ENCODE measurements at regions not wholly inside any gene's neighbourhood (a gene's known extent, or its start where the extent isn't known, plus 50 kb on each side); places are given as distances from the start of the nearest gene placed in this dataset.

DNA sequence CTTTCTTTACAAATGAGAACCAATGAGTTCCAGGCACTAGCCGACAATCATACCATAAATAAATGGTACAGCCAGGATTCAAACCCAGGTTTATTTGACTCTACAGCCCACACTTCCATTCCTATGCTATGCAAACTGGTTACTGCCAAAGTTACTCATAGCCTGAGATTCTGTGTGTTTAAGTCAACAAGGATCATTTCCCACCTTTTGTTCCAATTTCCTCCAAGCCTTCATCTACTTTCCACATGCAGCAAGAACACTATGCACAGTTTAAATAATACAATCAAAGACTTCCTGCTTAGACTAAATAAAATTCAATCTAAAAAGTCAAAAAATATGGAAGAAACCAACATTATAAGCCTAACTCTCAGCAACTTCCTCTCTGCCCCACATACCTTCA is 59.2 kb upstream of the KLF12 start (continued):
- TF ChIP-seq RNF2 (IDR thresholded peaks at IDR 0.05; ENCODE audit: borderline replicate concordance, low read depth, low read length, missing control alignments, poor library complexity, severe bottlenecking) (no peak), BCL11A (IDR thresholded peaks at IDR 0.05; ENCODE audit: low read depth in 2 of 2, low read length in 2 of 2) (no peak), GABPA (IDR thresholded peaks at IDR 0.05; ENCODE audit: borderline replicate concordance, insufficient read depth, low read length) (no peak), SAP30 (IDR thresholded peaks at IDR 0.05; ENCODE audit: insufficient read depth, insufficient replicate concordance, low read length) (no peak), RBBP5 (IDR thresholded peaks at IDR 0.05; ENCODE audit: borderline replicate concordance, low read depth, low read length) (no peak), RXRA (IDR thresholded peaks at IDR 0.05; ENCODE audit: insufficient read depth, low read depth, low read length) (no peak)
